HepG2 (cell line): ENCODE measurements at regions not wholly inside any gene's neighbourhood (a gene's known extent, or its start where the extent isn't known, plus 50 kb on each side); places are given as distances from the start of the nearest gene placed in this dataset.

Source experiments
- ELF1 ChIP-seq: sonication (generic); formaldehyde crosslinking; IDR thresholded peaks from 2 replicates; pipeline ENCODE4 v1.4.0; 2020; ENCODE audit warnings: missing genetic modification reagents
- EZH2 ChIP-seq: conservative IDR thresholded peaks from 2 replicates; pipeline ENCODE4 v1.6.1; 2012; ENCODE audit warnings: mild to moderate bottlenecking, low read depth, low read length, moderate library complexity
- FOXK1 ChIP-seq: sonication (generic); formaldehyde crosslinking; IDR thresholded peaks from 2 replicates; pipeline ENCODE4 v1.4.0; 2020; ENCODE audit warnings: low read depth, missing genetic modification reagents, borderline replicate concordance
- HCFC1 ChIP-seq: fragments of 150-350 bp; IDR thresholded peaks from 2 replicates; pipeline ENCODE4 v1.6.1; 2014; ENCODE audit warnings: low read depth, low read length
- IKZF1 ChIP-seq: fragments of 450-650 bp; IDR thresholded peaks from 2 replicates; pipeline ENCODE4 v1.7.1; 2016
- JUND ChIP-seq: sonication (generic); formaldehyde crosslinking; IDR thresholded peaks from 2 replicates; pipeline ENCODE4 v1.8.0; 2022; ENCODE audit warnings: mild to moderate bottlenecking, missing genetic modification reagents
- KAT2B ChIP-seq: fragments of 150-350 bp; IDR thresholded peaks from 2 replicates; pipeline ENCODE4 v1.6.1; 2014; ENCODE audit warnings: low read depth, low read length, borderline replicate concordance
- POLR2A ChIP-seq, 2 experiments: IDR thresholded peaks; 2 replicates each; pipeline ENCODE4 v1.6.1; 2011; ENCODE audit warnings: low read depth in 2 of 2, low read length in 2 of 2, mild to moderate bottlenecking in 1 of 2, moderate library complexity in 1 of 2; ENCODE audit not compliant: insufficient read depth in 1 of 2
- RFXAP ChIP-seq: sonication (generic); formaldehyde crosslinking; IDR thresholded peaks from 2 replicates; pipeline ENCODE4 v1.4.0; 2020; ENCODE audit warnings: missing genetic modification reagents, borderline replicate concordance
- ZNF251 ChIP-seq: sonication (generic); formaldehyde crosslinking; IDR thresholded peaks from 2 replicates; pipeline ENCODE4 v1.9.0; 2021; ENCODE audit warnings: mild to moderate bottlenecking, missing genetic modification reagents
- TF ChIP-seq, protein P1 (sequence below): sonication (generic); formaldehyde crosslinking; IDR thresholded peaks from 2 replicates; pipeline ENCODE4 v1.8.1; 2022; ENCODE audit warnings: low read depth, mild to moderate bottlenecking, missing genetic modification reagents
- TF ChIP-seq, protein P2 (sequence below): IDR thresholded peaks from 2 replicates; pipeline ENCODE4 v1.6.1; 2012; ENCODE audit warnings: inconsistent platforms
- TF ChIP-seq, protein P3 (sequence below): sonication (generic); formaldehyde crosslinking; IDR thresholded peaks from 2 replicates; pipeline ENCODE4 v1.5.0; 2020; ENCODE audit warnings: mild to moderate bottlenecking, missing genetic modification reagents, moderate library complexity

DNA sequence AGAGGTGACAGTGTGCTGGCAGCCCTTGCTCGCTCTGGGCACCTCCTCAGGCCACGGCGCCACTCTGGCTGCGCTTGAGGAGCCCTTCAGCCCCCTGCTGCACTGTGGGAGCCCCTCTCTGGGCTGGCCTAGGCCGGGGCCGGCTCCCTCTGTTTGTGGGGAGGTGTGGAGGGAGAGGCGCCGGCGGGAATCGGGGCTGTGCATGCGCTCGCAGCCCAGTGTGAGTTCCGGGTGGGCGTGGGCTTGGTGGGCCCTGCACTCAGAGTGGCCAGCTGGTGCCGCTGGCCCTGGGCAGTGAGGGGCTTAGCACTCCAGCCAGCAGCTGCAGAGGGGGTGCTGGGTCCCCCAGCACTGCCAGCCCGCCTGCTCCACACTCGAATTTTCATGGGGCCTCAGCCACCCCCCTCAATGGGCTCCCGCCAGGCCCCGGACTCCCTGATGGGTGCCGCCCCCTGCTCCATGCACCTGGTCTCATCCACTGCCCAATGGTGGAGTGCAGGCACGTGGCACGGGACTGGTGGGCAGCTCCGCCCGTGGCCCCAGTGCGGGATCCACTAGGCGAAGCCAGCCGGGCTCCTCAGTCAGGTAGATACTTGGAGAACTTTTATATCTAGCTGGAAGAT lies 96.7 kb upstream of the BET1 start:
- TF ChIP-seq EZH2 (no peak), RFXAP (CRISPR knock-in tag) (no peak), POLR2A (IDR thresholded peaks at IDR 0.05; ENCODE audit: insufficient read depth in 1 of 2, low read depth in 2 of 2, low read length in 2 of 2) (no peak), FOXK1 (CRISPR knock-in tag) (no peak), HCFC1 (no peak), JUND (no peak), IKZF1 (no peak), KAT2B (no peak), ZNF251 (CRISPR knock-in tag) (no peak), ELF1 (CRISPR knock-in tag) (no peak)
- TF ChIP-seq, protein P1, sequence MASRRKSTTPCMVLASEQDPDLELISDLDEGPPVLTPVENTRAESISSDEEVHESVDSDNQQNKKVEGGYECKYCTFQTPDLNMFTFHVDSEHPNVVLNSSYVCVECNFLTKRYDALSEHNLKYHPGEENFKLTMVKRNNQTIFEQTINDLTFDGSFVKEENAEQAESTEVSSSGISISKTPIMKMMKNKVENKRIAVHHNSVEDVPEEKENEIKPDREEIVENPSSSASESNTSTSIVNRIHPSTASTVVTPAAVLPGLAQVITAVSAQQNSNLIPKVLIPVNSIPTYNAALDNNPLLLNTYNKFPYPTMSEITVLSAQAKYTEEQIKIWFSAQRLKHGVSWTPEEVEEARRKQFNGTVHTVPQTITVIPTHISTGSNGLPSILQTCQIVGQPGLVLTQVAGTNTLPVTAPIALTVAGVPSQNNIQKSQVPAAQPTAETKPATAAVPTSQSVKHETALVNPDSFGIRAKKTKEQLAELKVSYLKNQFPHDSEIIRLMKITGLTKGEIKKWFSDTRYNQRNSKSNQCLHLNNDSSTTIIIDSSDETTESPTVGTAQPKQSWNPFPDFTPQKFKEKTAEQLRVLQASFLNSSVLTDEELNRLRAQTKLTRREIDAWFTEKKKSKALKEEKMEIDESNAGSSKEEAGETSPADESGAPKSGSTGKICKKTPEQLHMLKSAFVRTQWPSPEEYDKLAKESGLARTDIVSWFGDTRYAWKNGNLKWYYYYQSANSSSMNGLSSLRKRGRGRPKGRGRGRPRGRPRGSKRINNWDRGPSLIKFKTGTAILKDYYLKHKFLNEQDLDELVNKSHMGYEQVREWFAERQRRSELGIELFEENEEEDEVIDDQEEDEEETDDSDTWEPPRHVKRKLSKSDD (CRISPR knock-in tag), result no peak
- TF ChIP-seq, protein P2, sequence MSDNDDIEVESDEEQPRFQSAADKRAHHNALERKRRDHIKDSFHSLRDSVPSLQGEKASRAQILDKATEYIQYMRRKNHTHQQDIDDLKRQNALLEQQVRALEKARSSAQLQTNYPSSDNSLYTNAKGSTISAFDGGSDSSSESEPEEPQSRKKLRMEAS, result no peak
- TF ChIP-seq, protein P3, sequence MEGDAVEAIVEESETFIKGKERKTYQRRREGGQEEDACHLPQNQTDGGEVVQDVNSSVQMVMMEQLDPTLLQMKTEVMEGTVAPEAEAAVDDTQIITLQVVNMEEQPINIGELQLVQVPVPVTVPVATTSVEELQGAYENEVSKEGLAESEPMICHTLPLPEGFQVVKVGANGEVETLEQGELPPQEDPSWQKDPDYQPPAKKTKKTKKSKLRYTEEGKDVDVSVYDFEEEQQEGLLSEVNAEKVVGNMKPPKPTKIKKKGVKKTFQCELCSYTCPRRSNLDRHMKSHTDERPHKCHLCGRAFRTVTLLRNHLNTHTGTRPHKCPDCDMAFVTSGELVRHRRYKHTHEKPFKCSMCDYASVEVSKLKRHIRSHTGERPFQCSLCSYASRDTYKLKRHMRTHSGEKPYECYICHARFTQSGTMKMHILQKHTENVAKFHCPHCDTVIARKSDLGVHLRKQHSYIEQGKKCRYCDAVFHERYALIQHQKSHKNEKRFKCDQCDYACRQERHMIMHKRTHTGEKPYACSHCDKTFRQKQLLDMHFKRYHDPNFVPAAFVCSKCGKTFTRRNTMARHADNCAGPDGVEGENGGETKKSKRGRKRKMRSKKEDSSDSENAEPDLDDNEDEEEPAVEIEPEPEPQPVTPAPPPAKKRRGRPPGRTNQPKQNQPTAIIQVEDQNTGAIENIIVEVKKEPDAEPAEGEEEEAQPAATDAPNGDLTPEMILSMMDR (CRISPR knock-in tag), result no peak
